ENCODE measurements at regions not wholly inside any gene's neighbourhood (a gene's known extent, or its start where the extent isn't known, plus 50 kb on each side); places are given as distances from the start of the nearest gene placed in this dataset.

- Histone ChIP-seq H3K9me3 (no peaks in the 10 kb centered on the region), H3K4me3 (no peak overlapping the region), H3K4me1 (peaks cover 0 to 4% (median 0%) of the 10 kb centered on the region in 4 donors), H3K36me3 (no peaks in the 10 kb centered on the region), H3K27ac (no peak overlapping the region), H3K27me3 (no peaks in the 10 kb centered on the region)
- WGBS, 2 donors, result 93 to 94% methylated on average over 4 of the region's 4 CpGs
- intact Hi-C loops (cut with DNase I), result no loop called here
- no peak for DNase-seq
- TF ChIP-seq POLR2AphosphoS5 (IDR thresholded peaks at IDR 0.05) (no peak), POLR2A (IDR thresholded peaks at IDR 0.05) (no peak), CTCF (IDR thresholded peaks at IDR 0.05) (no peak), EP300 (IDR thresholded peaks at IDR 0.05) (no peak)
These were observed 169.0 kb downstream of the CHRM3 start for GRCh38 chr1:239555350-239555749.

DNA sequence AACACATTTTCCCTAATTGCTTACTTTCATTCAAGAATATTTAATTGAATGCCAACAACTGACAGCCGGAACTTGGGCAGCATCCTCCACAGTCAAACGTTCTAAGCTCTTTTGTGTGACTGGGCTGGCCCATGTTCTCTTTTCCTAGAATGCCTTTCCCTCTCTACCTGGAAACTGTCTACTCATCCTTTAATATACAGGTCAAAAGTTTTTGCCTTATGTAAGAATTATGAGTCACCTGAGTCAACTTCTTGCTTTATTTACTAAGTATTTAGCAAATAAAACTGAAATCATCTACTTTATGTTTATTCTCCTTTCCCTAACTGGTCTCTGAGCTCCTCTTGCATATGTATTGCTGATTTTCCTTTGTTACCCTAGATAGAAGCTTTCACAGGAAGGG is 172.2 kb downstream of the CHRM3 start:
- Histone ChIP-seq H3K27me3 (no peaks in the 10 kb centered on the region), H3K4me3 (no peak overlapping the region), H3K9me3 (no peaks in the 10 kb centered on the region), H3K36me3 (no peaks in the 10 kb centered on the region), H3K27ac (no peak overlapping the region), H3K4me1 (peaks cover 0 to 4% (median 0%) of the 10 kb centered on the region in 4 donors)
- no peak for DNase-seq
- no peak for TF ChIP-seq CTCF (IDR thresholded peaks at IDR 0.05)
- TF ChIP-seq POLR2AphosphoS5 (IDR thresholded peaks at IDR 0.05), result no peak
- TF ChIP-seq POLR2A (IDR thresholded peaks at IDR 0.05), result no peak
- TF ChIP-seq EP300 (IDR thresholded peaks at IDR 0.05), result no peak
- WGBS, 2 donors, result 76 to 80% methylated on average over 2 of the region's 2 CpGs
- intact Hi-C loops (cut with DNase I), result no loop called here

DNA sequence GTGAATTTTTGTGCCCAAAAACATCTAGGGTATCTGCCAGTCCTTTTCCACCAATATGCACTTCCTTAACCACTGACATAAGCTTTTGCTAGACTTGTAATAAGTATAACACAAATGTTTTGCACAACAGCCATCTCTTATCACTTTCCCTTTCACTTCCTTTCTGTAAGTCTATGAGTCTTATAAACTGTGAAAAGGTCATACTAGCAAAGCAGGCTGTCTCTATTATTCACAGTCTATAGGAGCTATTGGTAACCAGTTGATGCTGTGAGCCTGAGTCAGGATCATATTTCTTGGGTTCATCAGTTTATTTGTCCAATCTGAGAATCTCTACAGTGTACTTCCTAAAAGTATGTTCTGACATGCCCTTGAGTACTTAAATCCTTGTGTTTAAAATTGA is 172.6 kb downstream of the CHRM3 start:
- no peak overlapping the region for H3K4me3 ChIP-seq
- no peak overlapping the region for H3K27ac ChIP-seq

DNA sequence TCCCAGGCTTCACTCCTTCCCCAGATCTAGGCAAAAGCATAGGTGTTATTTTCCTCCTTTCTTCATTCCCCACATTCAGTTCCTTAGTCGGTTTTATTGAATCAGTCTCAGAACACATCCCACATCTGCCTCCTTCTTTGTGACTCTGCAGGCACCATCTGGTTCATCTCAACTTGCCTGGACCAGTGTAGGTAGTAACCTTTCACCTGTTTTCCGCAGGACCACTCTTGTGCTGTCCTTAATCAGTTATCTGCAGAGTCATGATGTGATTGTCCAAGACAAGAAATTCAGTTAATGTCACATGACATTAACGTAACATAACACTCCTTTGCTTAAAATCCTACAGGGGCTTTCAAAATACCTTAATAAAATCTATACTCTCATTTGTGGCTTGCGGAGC is 174.6 kb downstream of the CHRM3 start:
- intact Hi-C loops (cut with DNase I), result no loop called here
- no peaks in the 10 kb centered on the region for H3K27me3 ChIP-seq

More for the DNA sequence above, 172.6 kb downstream of the CHRM3 start:
- DNase-seq, result no peak
- TF ChIP-seq CTCF (IDR thresholded peaks at IDR 0.05) (no peak), POLR2AphosphoS5 (IDR thresholded peaks at IDR 0.05) (no peak), POLR2A (IDR thresholded peaks at IDR 0.05) (no peak), EP300 (IDR thresholded peaks at IDR 0.05) (no peak)
- Histone ChIP-seq H3K36me3 (no peaks in the 10 kb centered on the region), H3K27me3 (no peaks in the 10 kb centered on the region), H3K4me1 (peaks cover 0 to 4% (median 0%) of the 10 kb centered on the region in 4 donors), H3K9me3 (no peaks in the 10 kb centered on the region)
- intact Hi-C loops (cut with DNase I), result no loop called here

More for the DNA sequence above, 174.6 kb downstream of the CHRM3 start:
- H3K4me3 ChIP-seq, result no peak overlapping the region
- H3K27ac ChIP-seq, result no peak overlapping the region
- 87 to 94% methylated on average over 4 of the region's 4 CpGs for WGBS, 2 donors
- H3K4me1 ChIP-seq, result peaks cover 0 to 4% (median 0%) of the 10 kb centered on the region in 4 donors
- no peaks in the 10 kb centered on the region for H3K36me3 ChIP-seq
- no peak for TF ChIP-seq EP300 (IDR thresholded peaks at IDR 0.05)
- no peak for TF ChIP-seq CTCF (IDR thresholded peaks at IDR 0.05)
- TF ChIP-seq POLR2AphosphoS5 (IDR thresholded peaks at IDR 0.05), result no peak
- TF ChIP-seq POLR2A (IDR thresholded peaks at IDR 0.05), result no peak
- DNase-seq, result no peak
- no peaks in the 10 kb centered on the region for H3K9me3 ChIP-seq
